ENCODE measurements at regions not wholly inside any gene's neighbourhood (a gene's known extent, or its start where the extent isn't known, plus 50 kb on each side); places are given as distances from the start of the nearest gene placed in this dataset.

DNA sequence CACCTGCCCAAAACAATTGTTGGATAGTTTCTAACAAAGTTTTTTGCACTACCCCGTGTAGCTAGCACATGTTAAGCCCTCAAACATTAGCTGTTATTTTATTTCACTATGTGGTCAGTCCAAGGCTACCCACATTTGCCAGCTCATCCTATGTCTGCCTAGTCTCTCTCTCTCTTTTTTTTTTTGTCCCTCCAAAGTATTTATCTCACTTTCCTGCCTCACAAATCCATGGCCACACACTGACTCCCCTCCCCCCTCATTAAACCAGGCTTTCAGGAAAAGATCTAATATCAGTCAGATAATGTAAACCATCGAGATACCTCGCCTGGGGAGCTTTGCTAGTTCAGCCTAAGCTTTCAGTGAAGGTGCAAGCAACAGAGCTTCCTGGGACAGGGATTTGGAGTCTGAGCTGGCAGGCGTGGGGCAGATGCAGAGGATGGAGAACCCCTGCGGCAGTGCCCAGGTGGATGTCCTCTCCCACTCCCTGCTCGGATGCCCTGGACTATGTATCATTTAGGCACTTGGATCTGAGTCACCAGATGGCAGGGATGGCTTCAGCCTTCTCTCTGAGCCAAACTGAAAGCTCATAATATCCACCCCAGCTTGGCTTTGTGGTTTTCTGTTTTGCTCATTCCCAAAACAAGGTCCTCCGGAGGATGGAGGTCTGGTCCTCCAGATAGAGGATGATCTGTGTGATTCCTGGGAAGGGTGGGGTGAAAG, 73.7 kb upstream of the FOXF1 start:
- TF ChIP-seq, protein P1, sequence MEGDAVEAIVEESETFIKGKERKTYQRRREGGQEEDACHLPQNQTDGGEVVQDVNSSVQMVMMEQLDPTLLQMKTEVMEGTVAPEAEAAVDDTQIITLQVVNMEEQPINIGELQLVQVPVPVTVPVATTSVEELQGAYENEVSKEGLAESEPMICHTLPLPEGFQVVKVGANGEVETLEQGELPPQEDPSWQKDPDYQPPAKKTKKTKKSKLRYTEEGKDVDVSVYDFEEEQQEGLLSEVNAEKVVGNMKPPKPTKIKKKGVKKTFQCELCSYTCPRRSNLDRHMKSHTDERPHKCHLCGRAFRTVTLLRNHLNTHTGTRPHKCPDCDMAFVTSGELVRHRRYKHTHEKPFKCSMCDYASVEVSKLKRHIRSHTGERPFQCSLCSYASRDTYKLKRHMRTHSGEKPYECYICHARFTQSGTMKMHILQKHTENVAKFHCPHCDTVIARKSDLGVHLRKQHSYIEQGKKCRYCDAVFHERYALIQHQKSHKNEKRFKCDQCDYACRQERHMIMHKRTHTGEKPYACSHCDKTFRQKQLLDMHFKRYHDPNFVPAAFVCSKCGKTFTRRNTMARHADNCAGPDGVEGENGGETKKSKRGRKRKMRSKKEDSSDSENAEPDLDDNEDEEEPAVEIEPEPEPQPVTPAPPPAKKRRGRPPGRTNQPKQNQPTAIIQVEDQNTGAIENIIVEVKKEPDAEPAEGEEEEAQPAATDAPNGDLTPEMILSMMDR (conservative IDR thresholded peaks at IDR 0.05), result no peak
- no peak for TF ChIP-seq EZH2 (IDR thresholded peaks at IDR 0.05; ENCODE audit: low read depth)

All from PC-9 (cell line).